OCI-LY3 (cell line): ENCODE measurements at regions not wholly inside any gene's neighbourhood (a gene's known extent, or its start where the extent isn't known, plus 50 kb on each side); places are given as distances from the start of the nearest gene placed in this dataset.

Source experiments
- CTCF ChIP-seq: fragments of 200-600, 300-600 bp; sonication (generic); IDR thresholded peaks from 2 replicates; pipeline ENCODE4 v1.5.1; 2014; ENCODE audit warnings: antibody characterized with exemption, low read length, low read depth
- EZH2phosphoT487 ChIP-seq: fragments of 200-600 bp; shearing (Covaris generic); IDR thresholded peaks from 2 replicates; pipeline ENCODE4 v1.6.1; 2018; ENCODE audit warnings: antibody characterized with exemption, mixed run types, low read depth

DNA sequence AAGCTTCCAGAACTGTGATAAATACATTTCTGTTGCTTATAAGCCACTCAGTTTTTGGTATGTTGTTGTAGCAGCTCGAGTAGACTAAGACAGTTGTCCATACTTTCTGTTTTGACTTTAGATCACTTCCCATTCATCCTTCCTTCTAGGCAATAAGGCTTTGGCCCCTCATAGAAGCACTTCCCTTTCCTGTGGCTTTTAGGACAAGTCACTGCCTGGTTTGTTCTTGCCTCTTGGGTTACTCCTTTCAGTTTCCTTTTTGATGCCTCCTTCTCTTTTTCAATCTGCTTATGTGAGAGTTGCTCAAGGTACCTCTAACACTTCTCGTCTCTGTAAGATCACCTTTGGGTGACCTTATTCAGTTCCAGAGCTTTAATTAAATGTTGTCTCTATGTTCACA lies 72.4 kb upstream of the NTRK2 start:
- TF ChIP-seq CTCF (no peak), EZH2phosphoT487 (no peak)
